Left ventricle myocardium superior (tissue), 1 donor: ENCODE measurements at regions not wholly inside any gene's neighbourhood (a gene's known extent, or its start where the extent isn't known, plus 50 kb on each side); places are given as distances from the start of the nearest gene placed in this dataset.

Source experiments
- ATAC-seq: fragments of 200-7000 bp; cut with Tn5 transposase; one replicate; pipeline ENCODE4 v1.9.1; 2020; ENCODE audit warnings: mild to moderate bottlenecking, moderate library complexity
- DNase-seq: peaks from one replicate; pipeline ENCODE4 v3.0.0-alpha.2; 2020
- intact Hi-C: fragments of 100-400 bp; cut with micrococcal nuclease; formaldehyde crosslinking; loops from one replicate; pipeline ENCODE4 v1.11.0; 2022
- donor health status: DM: no; HTN: yes; CAD: no; lungs with severe emphysema.

DNA sequence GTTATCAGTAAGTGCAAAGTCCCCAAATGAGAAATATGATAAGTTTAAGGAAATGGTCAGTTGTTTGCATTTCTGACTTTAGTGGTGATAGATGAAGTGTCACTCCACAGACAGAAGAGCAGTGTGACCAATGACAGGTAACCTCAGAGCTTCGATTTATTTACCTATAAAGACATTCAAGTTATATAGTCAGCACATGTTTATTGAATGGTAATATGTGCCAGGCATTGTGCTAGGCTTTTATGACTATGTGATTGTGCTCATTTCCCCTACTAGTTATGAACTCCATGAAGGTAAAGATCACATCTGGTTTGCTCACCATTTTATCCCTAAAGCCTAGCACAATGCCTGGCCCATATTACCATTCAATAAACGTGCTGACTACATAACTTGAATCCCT, 222.4 kb downstream of the HHIPL2 start:
- DNase-seq (no peak), ATAC-seq (no peak)
- intact Hi-C loops, result no loop called here

GRCh38 chr1:222314839-222315238, 233.1 kb downstream of the HHIPL2 start:
- intact Hi-C loops, result no loop called here
- DNase-seq (no peak), ATAC-seq (no peak)

- DNase-seq (peak; percentile 46), ATAC-seq (peak; percentile 84)
- intact Hi-C loops, result no loop called here
These were observed 237.1 kb downstream of the HHIPL2 start for GRCh38 chr1:222310836-222311235.

- DNase-seq (no peak), ATAC-seq (no peak)
- intact Hi-C loops, result no loop called here
These were observed 240.3 kb downstream of the HHIPL2 start for GRCh38 chr1:222307621-222308020.

GRCh38 chr1:222306512-222306911, 241.4 kb downstream of the HHIPL2 start:
- no peak for ATAC-seq
- no peak for DNase-seq
- intact Hi-C loops, result no loop called here

DNA sequence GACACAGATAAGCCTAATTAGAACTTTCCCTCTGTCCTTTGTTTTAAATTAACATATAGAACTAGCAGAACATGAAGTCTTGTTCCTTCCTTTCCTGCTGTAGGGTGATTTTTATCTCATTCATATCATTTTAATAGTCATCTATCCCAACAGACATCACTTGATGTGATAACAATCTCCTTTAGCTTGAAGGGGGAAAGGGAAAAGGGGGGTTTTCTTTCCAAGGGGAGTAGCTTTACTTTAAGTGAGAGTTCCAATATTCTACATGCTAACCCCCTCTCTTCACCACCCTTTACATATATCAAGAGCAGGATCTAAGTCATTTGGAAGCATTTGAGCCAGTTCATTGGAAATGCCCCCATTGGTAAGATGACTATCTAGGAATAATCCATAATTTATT, 241.9 kb downstream of the HHIPL2 start:
- ATAC-seq (no peak), DNase-seq (no peak)
- intact Hi-C loops, result no loop called here

DNA sequence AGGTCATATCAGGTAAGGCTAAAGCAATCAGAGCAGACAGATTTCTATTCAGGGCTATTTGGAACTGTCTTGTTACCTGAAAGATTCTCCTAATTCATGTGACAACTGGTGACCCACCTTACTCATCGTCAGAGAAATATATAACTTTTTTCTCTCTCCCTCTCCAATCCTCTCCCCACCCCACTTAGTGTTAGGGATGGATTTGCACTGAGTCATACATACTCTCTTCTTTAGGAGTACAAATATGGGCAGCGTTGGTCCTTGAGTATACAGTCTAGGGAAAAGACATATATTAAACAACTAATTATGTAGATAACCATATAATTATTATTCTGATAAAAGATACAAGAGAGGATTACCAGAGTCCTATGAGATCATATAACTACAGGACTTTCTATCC, 246.3 kb downstream of the HHIPL2 start:
- ATAC-seq, result no peak
- intact Hi-C loops, result no loop called here

GRCh38 chr1:222299524-222299923, 248.4 kb downstream of the HHIPL2 start:
- intact Hi-C loops, result no loop called here

More for the DNA sequence above, 246.3 kb downstream of the HHIPL2 start:
- no peak for DNase-seq

GRCh38 chr1:222290866-222291265, 257.0 kb downstream of the HHIPL2 start:
- intact Hi-C loops, result no loop called here
- DNase-seq (no peak), ATAC-seq (no peak)

More at GRCh38 chr1:222299524-222299923, 248.4 kb downstream of the HHIPL2 start:
- no peak for DNase-seq
- ATAC-seq, result no peak

- DNase-seq (peak; percentile 28), ATAC-seq (peak; percentile 17)
- intact Hi-C loops, result no loop called here
These were observed 259.9 kb downstream of the HHIPL2 start for GRCh38 chr1:222288053-222288452.

DNA sequence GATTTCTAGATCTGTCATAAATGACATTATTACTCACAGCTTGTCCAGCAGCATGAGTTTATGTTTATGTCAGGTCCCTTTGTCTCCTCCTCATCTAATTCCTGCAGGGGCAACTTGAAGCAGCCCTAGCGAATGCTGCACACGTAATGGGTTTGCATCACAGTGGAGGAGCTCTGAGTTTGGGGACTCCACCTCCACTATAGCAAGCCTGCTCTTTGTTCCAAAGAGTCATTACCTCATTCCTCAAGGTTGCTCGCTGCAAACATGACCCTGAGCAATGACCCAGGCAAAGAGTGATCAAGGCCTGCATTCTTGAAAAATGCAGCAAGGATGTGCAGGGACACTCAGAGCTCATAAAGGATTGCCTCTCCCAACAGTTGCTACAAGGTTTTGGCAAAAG, 261.9 kb downstream of the HHIPL2 start:
- DNase-seq, result no peak
- intact Hi-C loops, result no loop called here
- ATAC-seq, result no peak

- DNase-seq (no peak), ATAC-seq (no peak)
- intact Hi-C loops, result no loop called here
These were observed 262.4 kb downstream of the HHIPL2 start for GRCh38 chr1:222285526-222285925.

DNA sequence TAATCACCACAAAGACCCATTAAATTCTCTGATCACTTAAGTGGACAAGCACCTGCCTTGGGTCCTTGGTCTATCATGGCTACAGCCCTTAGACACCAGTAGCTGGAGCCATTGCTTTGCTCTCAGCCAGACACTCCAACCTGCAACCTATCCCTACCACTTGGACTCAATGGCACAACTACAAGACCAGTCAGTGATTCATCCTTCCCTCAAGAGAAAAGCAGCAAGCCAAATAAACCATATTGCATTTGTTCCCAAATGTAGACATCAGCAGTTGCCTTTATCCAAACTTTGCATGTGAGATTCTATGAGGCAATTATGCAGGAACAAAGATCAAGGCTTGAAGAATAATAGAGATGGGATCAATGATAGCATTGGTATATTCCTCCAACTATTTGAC, 263.4 kb downstream of the HHIPL2 start:
- intact Hi-C loops, result no loop called here
- DNase-seq, result no peak
- ATAC-seq, result no peak

DNA sequence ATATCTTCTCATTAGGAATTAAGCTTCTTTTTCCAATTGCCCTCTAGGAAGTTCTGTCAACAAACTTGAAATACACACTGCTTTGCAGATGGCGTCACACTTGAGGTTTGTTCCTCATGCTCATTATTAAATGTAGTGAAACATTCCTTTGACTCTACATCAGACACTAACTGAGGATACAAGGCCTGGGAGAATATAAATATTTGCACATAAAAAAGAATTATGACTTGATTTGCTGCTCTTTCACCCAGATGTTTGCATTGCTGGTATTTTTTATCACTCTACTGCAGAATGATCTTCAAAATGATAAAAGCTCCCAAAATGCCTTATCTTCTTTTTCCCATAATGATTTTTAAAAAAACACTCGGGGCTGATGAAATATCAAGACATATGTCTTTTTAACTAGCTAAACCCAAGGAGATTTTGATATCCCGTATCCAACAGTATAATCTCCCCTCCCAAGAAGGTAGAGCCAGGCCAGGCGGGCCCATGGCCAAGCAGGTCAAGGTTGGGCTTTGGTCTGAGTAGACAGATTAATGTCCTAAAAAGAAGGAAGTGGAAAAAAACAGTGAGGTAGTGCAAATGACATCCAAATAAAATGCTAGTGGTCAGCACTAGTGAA, 264.6 kb downstream of the HHIPL2 start:
- DNase-seq (no peak), ATAC-seq (no peak)
- intact Hi-C loops, result no loop called here

GRCh38 chr1:222279591-222279990, 268.3 kb downstream of the HHIPL2 start:
- ATAC-seq (no peak), DNase-seq (no peak)
- intact Hi-C loops, result no loop called here

DNA sequence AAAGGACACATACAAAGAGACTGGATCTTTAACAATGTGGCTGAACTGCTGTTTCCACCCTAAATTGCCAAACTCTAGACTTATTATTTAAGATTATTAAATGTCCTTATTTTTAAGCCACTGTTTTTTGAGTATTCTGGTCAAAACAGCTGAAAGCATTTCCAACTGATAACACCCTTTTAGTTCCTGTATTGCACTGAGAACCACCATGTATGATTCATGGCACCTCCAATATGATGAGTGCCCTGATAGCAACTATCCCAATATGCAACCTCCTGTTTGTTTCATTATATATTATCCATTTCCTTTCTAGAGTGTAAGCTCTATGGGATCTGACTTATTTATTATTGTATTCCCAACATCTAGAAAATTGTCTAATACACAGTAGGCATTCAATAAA, 269.4 kb downstream of the HHIPL2 start:
- no peak for DNase-seq
- no peak for ATAC-seq
- intact Hi-C loops, result no loop called here

- intact Hi-C loops, result no loop called here
- DNase-seq, result no peak
- no peak for ATAC-seq
These were observed 272.0 kb downstream of the HHIPL2 start for GRCh38 chr1:222275729-222276465.

- no peak for DNase-seq
- intact Hi-C loops, result no loop called here
- no peak for ATAC-seq
These were observed 272.7 kb downstream of the HHIPL2 start for GRCh38 chr1:222275001-222275728.

GRCh38 chr1:222266223-222267196, 281.4 kb downstream of the HHIPL2 start:
- no peak for DNase-seq
- intact Hi-C loops, result no loop called here
- ATAC-seq, result no peak
